GM10248 (cell line): ENCODE measurements at regions not wholly inside any gene's neighbourhood (a gene's known extent, or its start where the extent isn't known, plus 50 kb on each side); places are given as distances from the start of the nearest gene placed in this dataset.
"Not testable (repeated sequence)": the region's sequence is repeated elsewhere in the genome, so short reads cannot be mapped to it uniquely, and the experiment has no call there.

Experiments used
- CTCF ChIA-PET: fragments of 300-600 bp; sonication (Branson Sonifier 250); formaldehyde crosslinking; extraction: SDS; loops from one replicate; lab custom pipeline; 2021; ENCODE audit warnings: antibody characterized with exemption; lab: Yijun Ruan, JAX
- POLR2A ChIA-PET: fragments of 350-650 bp; sonication (Branson Sonifier 250); formaldehyde crosslinking; extraction: SDS; loops from one replicate; lab custom pipeline; 2020; ENCODE audit warnings: antibody characterized with exemption; lab: Yijun Ruan, JAX
- DNase-seq: peaks from one replicate; pipeline ENCODE4 v3.0.0; 2012; ENCODE audit errors: extremely low spot score
- CTCF ChIP-seq: IDR thresholded peaks from 2 replicates; pipeline ENCODE4 v1.5.1; 2012; ENCODE audit warnings: mild to moderate bottlenecking, low read depth; ENCODE audit errors: extremely low read depth, missing control alignments, control extremely low read depth

GRCh38 chr17:63040816-63041215, 74.8 kb downstream of the TANC2 start:
- ChIA-PET POLR2A (no interaction called here), CTCF (interaction anchor here (2.9 kb wide), 1 partner anchor 9 kb away, joined by 14 read pairs; no protein-coding TSS in a partner anchor)
- TF ChIP-seq CTCF, result no peak
- DNase-seq, result no peak

- DNase-seq, result no peak
- ChIA-PET POLR2A (no interaction called here), CTCF (interaction anchor here (0.8 to 2.9 kb wide), 3 partner anchors 9 to 366 kb away, joined by 3 to 14 read pairs (median 3); no protein-coding TSS in a partner anchor)
- no peak for TF ChIP-seq CTCF
Observed at GRCh38 chr17:63041251-63041650, 75.2 kb downstream of the TANC2 start.

- DNase-seq, result no peak
- TF ChIP-seq CTCF, result no peak
- CTCF ChIA-PET, result interaction anchor here (0.6 to 2.9 kb wide), 5 partner anchors 10 to 365 kb away, joined by 3 to 14 read pairs (median 3); no protein-coding TSS in a partner anchor
- POLR2A ChIA-PET, result no interaction called here
Observed at GRCh38 chr17:63041722-63042121, 75.7 kb downstream of the TANC2 start.

- POLR2A ChIA-PET, result no interaction called here
Observed at GRCh38 chr17:63042256-63042812, 76.3 kb downstream of the TANC2 start.

GRCh38 chr17:63057560-63057959, 91.5 kb downstream of the TANC2 start:
- DNase-seq, POLR2A ChIA-PET, CTCF ChIA-PET: not testable (repeated sequence)

More at GRCh38 chr17:63042256-63042812, 76.3 kb downstream of the TANC2 start:
- no peak for DNase-seq
- TF ChIP-seq CTCF, result no peak
- CTCF ChIA-PET, result interaction anchor here (0.6 to 2.9 kb wide), 4 partner anchors 10 to 365 kb away, joined by 3 to 14 read pairs (median 3); no protein-coding TSS in a partner anchor

- TF ChIP-seq CTCF, result no peak
- ChIA-PET CTCF (interaction anchor here (0.9 to 1.4 kb wide), 2 partner anchors 12 to 17 kb away, joined by 5 read pairs; no protein-coding TSS in a partner anchor), POLR2A (no interaction called here)
- DNase-seq, result no peak
Observed at GRCh38 chr17:63066158-63066813, 100.3 kb downstream of the TANC2 start.

- DNase-seq, result no peak
- ChIA-PET CTCF (no interaction called here), POLR2A (no interaction called here)
- TF ChIP-seq CTCF, result no peak
Observed at GRCh38 chr17:63069245-63069644, 103.2 kb downstream of the TANC2 start.
